Osteocyte (in vitro differentiated cells): ENCODE measurements at regions not wholly inside any gene's neighbourhood (a gene's known extent, or its start where the extent isn't known, plus 50 kb on each side); places are given as distances from the start of the nearest gene placed in this dataset.

Experiments used
- DNase-seq: peaks from one replicate; pipeline ENCODE4 v3.0.0; 2021; ENCODE audit warnings: mixed read lengths; ENCODE audit not compliant: unreplicated experiment; ENCODE audit errors: extremely low spot score
- H3K27ac Mint-ChIP-seq: one replicate; pipeline ENCODE4 v1.8.0; 2021; ENCODE audit warnings: mild to moderate bottlenecking, mixed read lengths; ENCODE audit not compliant: unreplicated experiment
- H3K27me3 Mint-ChIP-seq: one replicate; pipeline ENCODE4 v1.8.0; 2021; ENCODE audit warnings: mixed read lengths; ENCODE audit not compliant: unreplicated experiment
- H3K36me3 Mint-ChIP-seq: one replicate; pipeline ENCODE4 v1.8.0; 2021; ENCODE audit warnings: mixed read lengths; ENCODE audit not compliant: unreplicated experiment
- H3K4me1 Mint-ChIP-seq: one replicate; pipeline ENCODE4 v1.8.0; 2021; ENCODE audit warnings: mixed read lengths; ENCODE audit not compliant: unreplicated experiment
- H3K4me3 Mint-ChIP-seq: one replicate; pipeline ENCODE4 v1.8.0; 2021; ENCODE audit warnings: mild to moderate bottlenecking, moderate library complexity, mixed read lengths; ENCODE audit not compliant: unreplicated experiment
- H3K9me3 Mint-ChIP-seq: one replicate; pipeline ENCODE4 v1.8.0; 2021; ENCODE audit warnings: mixed read lengths; ENCODE audit not compliant: unreplicated experiment
- CTCF ChIP-seq: fragments of 200-600 bp; sonication (generic); IDR thresholded peaks from 2 replicates; pipeline ENCODE4 v1.5.0; 2021; ENCODE audit warnings: antibody characterized with exemption, mild to moderate bottlenecking, moderate library complexity

- no peak for TF ChIP-seq CTCF
- Mint-ChIP-seq H3K27ac (no peak overlapping the region), H3K27me3 (no peaks in the 10 kb centered on the region), H3K9me3 (peaks cover 16% of the 10 kb centered on the region), H3K4me1 (no peaks in the 10 kb centered on the region), H3K4me3 (no peak overlapping the region), H3K36me3 (no peaks in the 10 kb centered on the region)
- no peak for DNase-seq
Measured at GRCh38 chr14:38556252-38556651, 300.4 kb upstream of the CLEC14A start.

GRCh38 chr14:38554026-38554425 is 298.1 kb upstream of the CLEC14A start:
- no peak overlapping the region for H3K27ac Mint-ChIP-seq
- no peaks in the 10 kb centered on the region for H3K4me1 Mint-ChIP-seq
- no peak for DNase-seq
- no peak for TF ChIP-seq CTCF
- no peaks in the 10 kb centered on the region for H3K36me3 Mint-ChIP-seq
- no peak overlapping the region for H3K4me3 Mint-ChIP-seq
- peaks cover 6% of the 10 kb centered on the region for H3K9me3 Mint-ChIP-seq
- no peaks in the 10 kb centered on the region for H3K27me3 Mint-ChIP-seq

- Mint-ChIP-seq H3K4me1 (no peaks in the 10 kb centered on the region), H3K27me3 (no peaks in the 10 kb centered on the region), H3K36me3 (no peaks in the 10 kb centered on the region), H3K27ac (no peak overlapping the region), H3K4me3 (no peak overlapping the region), H3K9me3 (peaks cover 2% of the 10 kb centered on the region)
- no peak for TF ChIP-seq CTCF
- DNase-seq = no peak
Measured at GRCh38 chr14:38553586-38553985, 297.7 kb upstream of the CLEC14A start.

DNA sequence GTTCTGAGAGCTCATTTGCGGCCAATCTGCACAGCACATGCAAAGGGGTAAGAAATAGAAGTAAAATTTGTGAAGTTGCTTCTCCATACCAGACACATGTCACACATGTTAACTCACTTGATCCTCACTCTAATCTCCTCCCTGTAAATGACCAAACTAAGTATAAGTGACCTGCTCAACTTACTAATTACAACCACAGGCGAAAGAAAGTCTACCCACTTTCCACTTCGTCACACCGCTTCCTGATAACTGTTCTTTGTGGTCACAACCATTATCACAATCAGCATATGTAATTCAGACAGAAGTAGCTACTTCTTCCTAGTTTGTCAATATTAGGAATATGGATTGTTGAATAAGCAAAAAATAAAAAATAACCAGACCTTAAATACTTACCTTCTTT is 293.7 kb upstream of the CLEC14A start:
- DNase-seq = no peak
- no peaks in the 10 kb centered on the region for H3K36me3 Mint-ChIP-seq
- no peaks in the 10 kb centered on the region for H3K27me3 Mint-ChIP-seq
- H3K9me3 Mint-ChIP-seq = no peaks in the 10 kb centered on the region
- TF ChIP-seq CTCF = no peak
- no peak overlapping the region for H3K27ac Mint-ChIP-seq
- H3K4me1 Mint-ChIP-seq = no peaks in the 10 kb centered on the region
- H3K4me3 Mint-ChIP-seq = no peak overlapping the region

- Mint-ChIP-seq H3K4me1 (no peaks in the 10 kb centered on the region), H3K4me3 (no peak overlapping the region), H3K27ac (no peak overlapping the region), H3K9me3 (no peaks in the 10 kb centered on the region), H3K27me3 (no peaks in the 10 kb centered on the region), H3K36me3 (no peaks in the 10 kb centered on the region)
- no peak for TF ChIP-seq CTCF
- DNase-seq = no peak
Measured at GRCh38 chr14:38547961-38548490, 292.1 kb upstream of the CLEC14A start.
